HepG2 (cell line): ENCODE measurements at regions not wholly inside any gene's neighbourhood (a gene's known extent, or its start where the extent isn't known, plus 50 kb on each side); places are given as distances from the start of the nearest gene placed in this dataset.

Experiments used
- ATAC-seq: fragments of 200-7000 bp; cut with Tn5 transposase; 3 replicates; pipeline ENCODE4 v1.9.1; 2020; ENCODE audit warnings: mild to moderate bottlenecking, moderate library complexity
- BruUV-seq: library from RNA; stranded (reverse); fragments of 400-500 nt; replicated peaks from 2 replicates; lab custom pipeline; 2021; lab: Mats Ljungman, UMichigan
- CTCF ChIA-PET: fragments of 300-600 bp; formaldehyde crosslinking; extraction: SDS; loops from one replicate; lab custom pipeline; 2021; ENCODE audit warnings: low total read pairs, inconsistent platforms, low intra/inter-chr PET ratio; lab: Yijun Ruan, JAX
- POLR2A ChIA-PET: fragments of 350-600 bp; sonication (Branson Sonifier 250); formaldehyde crosslinking; loops from one replicate; lab custom pipeline; 2020; ENCODE audit warnings: antibody characterized with exemption, inconsistent platforms; lab: Yijun Ruan, JAX
- DNase-seq: peaks from one replicate; pipeline ENCODE4 v3.0.0-alpha.2; 2015; ENCODE audit warnings: low spot score
- FAIRE-seq: peaks from 3 replicates; lab custom pipeline; 2011; peaks lifted over from hg19 to GRCh38; lab: Jason Lieb, UNC
- H2AFZ ChIP-seq: one replicate; pipeline ENCODE4 v1.6.1; 2011; ENCODE audit warnings: low read length, inconsistent platforms
- H3K27ac ChIP-seq: fragments of 300-600 bp; 3 replicates; pipeline ENCODE4 v1.8.0; 2011; ENCODE audit warnings: mixed run types, mild to moderate bottlenecking, mixed read lengths, low read length, inconsistent platforms; ENCODE audit not compliant: insufficient read depth; ENCODE audit errors: extremely low read length
- H3K27me3 ChIP-seq, 2 experiments: fragments of 200-600 bp in 1 of 2; 2 replicates in 1 of 2; 3 replicates in 1 of 2; pipeline versions ENCODE4 v1.6.0 to v1.8.0; 2011; ENCODE audit warnings: low read length in 2 of 2, mild to moderate bottlenecking in 2 of 2, moderate library complexity in 2 of 2, inconsistent platforms in 1 of 2; ENCODE audit not compliant: insufficient read depth in 2 of 2, control insufficient read depth in 1 of 2
- H3K36me3 ChIP-seq, 2 experiments: fragments of 200-600 bp in 1 of 2; replicated peaks in 1 of 2; 2 replicates in 1 of 2; 3 replicates in 1 of 2; pipeline versions ENCODE4 v1.5.1 to v1.8.0; 2011; ENCODE audit warnings: low read length in 2 of 2, inconsistent platforms in 1 of 2; ENCODE audit not compliant: insufficient read depth in 2 of 2, control insufficient read depth in 1 of 2
- H3K4me1 ChIP-seq: 2 replicates; pipeline ENCODE4 v1.5.1; 2012; ENCODE audit warnings: low read length, inconsistent platforms; ENCODE audit not compliant: insufficient read depth
- H3K4me2 ChIP-seq: 2 replicates; pipeline ENCODE4 v1.6.0; 2011; ENCODE audit warnings: low read depth, low read length, inconsistent platforms
- H3K4me3 ChIP-seq, 3 experiments: fragments of 200-600 bp in 1 of 3; sonication (generic), shearing (Covaris generic) in 1 of 3; replicated peaks in 1 of 3; 2 replicates each; pipeline ENCODE4 v1.5.1; 2011 to 2016; ENCODE audit warnings: low read length in 3 of 3, inconsistent platforms in 2 of 3, low read depth in 2 of 3, mild to moderate bottlenecking in 2 of 3, control low read depth in 1 of 3, mixed read lengths in 1 of 3; ENCODE audit not compliant: insufficient read depth in 1 of 3
- H3K79me2 ChIP-seq: one replicate; pipeline ENCODE4 v1.6.1; 2011; ENCODE audit warnings: low read length, inconsistent platforms; ENCODE audit not compliant: insufficient read depth
- H3K9ac ChIP-seq: 2 replicates; pipeline ENCODE4 v1.6.0; 2011; ENCODE audit warnings: mild to moderate bottlenecking, low read depth, low read length, inconsistent platforms; ENCODE audit not compliant: insufficient read depth
- H3K9me3 ChIP-seq: 2 replicates; pipeline ENCODE4 v1.5.1; 2012; ENCODE audit warnings: mild to moderate bottlenecking, low read length
- H4K20me1 ChIP-seq: 2 replicates; pipeline ENCODE4 v1.6.0; 2011; ENCODE audit warnings: inconsistent platforms, mild to moderate bottlenecking, low read length, moderate library complexity; ENCODE audit not compliant: insufficient read depth
- KLF11 ChIP-seq: IDR thresholded peaks from 2 replicates; pipeline ENCODE4 v1.6.1; 2016; ENCODE audit warnings: missing compliant biosample characterization
- RARG ChIP-seq: sonication (generic); formaldehyde crosslinking; IDR thresholded peaks from 2 replicates; pipeline ENCODE4 v1.4.0; 2020; ENCODE audit warnings: low read depth, mild to moderate bottlenecking, missing genetic modification reagents
- U2AF1 ChIP-seq: fragments of 200-400 bp; formaldehyde crosslinking; optimal IDR thresholded peaks from 2 replicates; pipeline ENCODE3; 2017; ENCODE audit warnings: mild to moderate bottlenecking, low read depth, low read length
- ZEB1 ChIP-seq: IDR thresholded peaks from 2 replicates; pipeline ENCODE4 v1.6.1; 2012; ENCODE audit warnings: mild to moderate bottlenecking, low read depth, inconsistent platforms; ENCODE audit not compliant: insufficient replicate concordance
- ZNF549 ChIP-seq: sonication (generic); formaldehyde crosslinking; IDR thresholded peaks from 2 replicates; pipeline ENCODE4 v1.5.0; 2020; ENCODE audit warnings: missing genetic modification reagents
- ZNF672 ChIP-seq: sonication (generic); formaldehyde crosslinking; IDR thresholded peaks from 2 replicates; pipeline ENCODE4 v1.8.1; 2022; ENCODE audit warnings: missing genetic modification reagents
- ZNF780A ChIP-seq: sonication (generic); formaldehyde crosslinking; IDR thresholded peaks from 2 replicates; pipeline ENCODE4 v1.8.0; 2022; ENCODE audit warnings: mild to moderate bottlenecking, missing genetic modification reagents, moderate library complexity
- WGBS: methylation state at CpG from one replicate; pipeline ENCODE4 v1.1.6; 2017; ENCODE audit warnings: low lambda C conversion rate; 5-methylcytosine and 5-hydroxymethylcytosine counted together
- in situ Hi-C: cut with HindIII; loops from 2 replicates; pipeline ENCODE4 v1.10.0; 2017; ENCODE audit warnings: low pct_unique_long_range_greater_than_20kb; ENCODE audit not compliant: extremely low pct_ligation_motif_present
- intact Hi-C: fragments of 100-400 bp; cut with micrococcal nuclease; formaldehyde crosslinking; loops from one replicate; pipeline ENCODE4 v1.10.0; 2022; ENCODE audit not compliant: unreplicated experiment
- TF ChIP-seq, protein P1 (sequence below): sonication (generic); formaldehyde crosslinking; IDR thresholded peaks from 2 replicates; pipeline ENCODE4 v1.8.0; 2022; ENCODE audit warnings: mild to moderate bottlenecking, missing genetic modification reagents
- TF ChIP-seq, protein P2 (sequence below): sonication (generic); formaldehyde crosslinking; IDR thresholded peaks from 2 replicates; pipeline ENCODE4 v1.4.0; 2020; ENCODE audit warnings: mild to moderate bottlenecking, missing genetic modification reagents

DNA sequence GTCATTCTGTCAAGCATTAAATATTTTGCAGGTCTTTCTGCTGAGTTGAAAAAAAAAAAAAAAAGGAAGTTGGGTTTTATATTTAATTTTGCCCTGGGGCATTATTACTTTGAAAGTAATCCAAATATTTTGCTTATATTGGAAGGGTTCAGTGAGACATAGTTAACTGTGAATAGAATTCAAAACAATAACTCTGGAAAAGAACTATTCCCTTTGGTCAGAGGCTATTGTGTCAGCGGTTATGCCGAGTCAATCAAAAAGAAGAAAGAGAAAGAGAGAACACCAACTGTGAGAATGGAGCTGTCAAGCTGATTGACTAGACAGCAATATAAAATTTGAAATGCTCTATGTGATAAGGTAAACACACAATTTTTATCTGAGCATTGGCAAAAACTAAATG, 761.7 kb downstream of the ADGRL2 start:
- no peak overlapping the region for H3K9ac ChIP-seq
- FAIRE-seq (no peak), ATAC-seq (no peak), DNase-seq (no peak)
- no peak overlapping the region for H3K4me3 ChIP-seq
- H3K27me3 ChIP-seq, result no peaks in the 10 kb centered on the region
- no peaks in the 10 kb centered on the region for H3K79me2 ChIP-seq
- no peaks in the 10 kb centered on the region for H3K36me3 ChIP-seq
- H3K27ac ChIP-seq, result no peak overlapping the region
- WGBS, result 0% methylated on average over 2 of the region's 2 CpGs
- H4K20me1 ChIP-seq, result no peaks in the 10 kb centered on the region
- ChIA-PET CTCF (no interaction called here), POLR2A (no interaction called here)
- H3K4me1 ChIP-seq, result no peaks in the 10 kb centered on the region
- TF ChIP-seq, protein P1, sequence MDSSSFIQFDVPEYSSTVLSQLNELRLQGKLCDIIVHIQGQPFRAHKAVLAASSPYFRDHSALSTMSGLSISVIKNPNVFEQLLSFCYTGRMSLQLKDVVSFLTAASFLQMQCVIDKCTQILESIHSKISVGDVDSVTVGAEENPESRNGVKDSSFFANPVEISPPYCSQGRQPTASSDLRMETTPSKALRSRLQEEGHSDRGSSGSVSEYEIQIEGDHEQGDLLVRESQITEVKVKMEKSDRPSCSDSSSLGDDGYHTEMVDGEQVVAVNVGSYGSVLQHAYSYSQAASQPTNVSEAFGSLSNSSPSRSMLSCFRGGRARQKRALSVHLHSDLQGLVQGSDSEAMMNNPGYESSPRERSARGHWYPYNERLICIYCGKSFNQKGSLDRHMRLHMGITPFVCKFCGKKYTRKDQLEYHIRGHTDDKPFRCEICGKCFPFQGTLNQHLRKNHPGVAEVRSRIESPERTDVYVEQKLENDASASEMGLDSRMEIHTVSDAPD (CRISPR knock-in tag), result no peak
- TF ChIP-seq KLF11 (CRISPR knock-in tag) (no peak), ZNF549 (CRISPR knock-in tag) (no peak), RARG (CRISPR knock-in tag) (no peak), ZNF672 (no peak), U2AF1 (no peak), ZNF780A (CRISPR knock-in tag) (no peak), ZEB1 (no peak)
- TF ChIP-seq, protein P2, sequence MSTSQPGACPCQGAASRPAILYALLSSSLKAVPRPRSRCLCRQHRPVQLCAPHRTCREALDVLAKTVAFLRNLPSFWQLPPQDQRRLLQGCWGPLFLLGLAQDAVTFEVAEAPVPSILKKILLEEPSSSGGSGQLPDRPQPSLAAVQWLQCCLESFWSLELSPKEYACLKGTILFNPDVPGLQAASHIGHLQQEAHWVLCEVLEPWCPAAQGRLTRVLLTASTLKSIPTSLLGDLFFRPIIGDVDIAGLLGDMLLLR (CRISPR knock-in tag), result no peak
- intact Hi-C loops (no loop called here), in situ Hi-C loops (no loop called here)
- no peak overlapping the region for H2AFZ ChIP-seq
- H3K4me2 ChIP-seq, result no peak overlapping the region
- no TSS peak for BruUV-seq
- H3K9me3 ChIP-seq, result peaks cover 78% of the 10 kb centered on the region
